Ishikawa (cell line): ENCODE measurements at regions not wholly inside any gene's neighbourhood (a gene's known extent, or its start where the extent isn't known, plus 50 kb on each side); places are given as distances from the start of the nearest gene placed in this dataset.
A peak's percentile ranks its signal among the peaks of the same experiment; 100 is the strongest.

Experiments used
- CEBPB ChIP-seq: IDR thresholded peaks from 2 replicates; pipeline ENCODE4 v1.6.1; 2012
- CREB1 ChIP-seq: IDR thresholded peaks from 2 replicates; pipeline ENCODE4 v1.6.1; 2012; ENCODE audit warnings: low read depth
- EGR1 ChIP-seq: IDR thresholded peaks from 2 replicates; pipeline ENCODE4 v1.6.1; 2012
- EP300 ChIP-seq: IDR thresholded peaks from 2 replicates; pipeline ENCODE4 v1.6.1; 2012; ENCODE audit warnings: borderline replicate concordance
- FOXM1 ChIP-seq: IDR thresholded peaks from 2 replicates; pipeline ENCODE4 v1.6.1; 2012; ENCODE audit warnings: low read depth, borderline replicate concordance
- NFIC ChIP-seq: IDR thresholded peaks from 2 replicates; pipeline ENCODE4 v1.6.1; 2012
- RAD21 ChIP-seq: IDR thresholded peaks from 2 replicates; pipeline ENCODE4 v1.6.1; 2012; ENCODE audit warnings: low read depth
- TAF1 ChIP-seq: IDR thresholded peaks from 2 replicates; pipeline ENCODE4 v1.6.1; 2012; ENCODE audit warnings: low read depth, mild to moderate bottlenecking
- TCF12 ChIP-seq: IDR thresholded peaks from 2 replicates; pipeline ENCODE4 v1.6.1; 2012; ENCODE audit warnings: low read depth
- TEAD4 ChIP-seq: IDR thresholded peaks from 2 replicates; pipeline ENCODE4 v1.6.1; 2012
- YY1 ChIP-seq: IDR thresholded peaks from 2 replicates; pipeline ENCODE4 v1.6.1; 2012; ENCODE audit warnings: low read depth
- ZBTB7A ChIP-seq: IDR thresholded peaks from 2 replicates; pipeline ENCODE4 v1.6.1; 2012; ENCODE audit warnings: low read depth
- TF ChIP-seq, protein P1 (sequence below): IDR thresholded peaks from 2 replicates; pipeline ENCODE4 v1.6.1; 2012
- TF ChIP-seq, protein P2 (sequence below): IDR thresholded peaks from 2 replicates; pipeline ENCODE4 v1.6.1; 2012; ENCODE audit warnings: low read depth, mild to moderate bottlenecking
- TF ChIP-seq, protein P3 (sequence below): IDR thresholded peaks from 2 replicates; pipeline ENCODE4 v1.6.1; 2012

DNA sequence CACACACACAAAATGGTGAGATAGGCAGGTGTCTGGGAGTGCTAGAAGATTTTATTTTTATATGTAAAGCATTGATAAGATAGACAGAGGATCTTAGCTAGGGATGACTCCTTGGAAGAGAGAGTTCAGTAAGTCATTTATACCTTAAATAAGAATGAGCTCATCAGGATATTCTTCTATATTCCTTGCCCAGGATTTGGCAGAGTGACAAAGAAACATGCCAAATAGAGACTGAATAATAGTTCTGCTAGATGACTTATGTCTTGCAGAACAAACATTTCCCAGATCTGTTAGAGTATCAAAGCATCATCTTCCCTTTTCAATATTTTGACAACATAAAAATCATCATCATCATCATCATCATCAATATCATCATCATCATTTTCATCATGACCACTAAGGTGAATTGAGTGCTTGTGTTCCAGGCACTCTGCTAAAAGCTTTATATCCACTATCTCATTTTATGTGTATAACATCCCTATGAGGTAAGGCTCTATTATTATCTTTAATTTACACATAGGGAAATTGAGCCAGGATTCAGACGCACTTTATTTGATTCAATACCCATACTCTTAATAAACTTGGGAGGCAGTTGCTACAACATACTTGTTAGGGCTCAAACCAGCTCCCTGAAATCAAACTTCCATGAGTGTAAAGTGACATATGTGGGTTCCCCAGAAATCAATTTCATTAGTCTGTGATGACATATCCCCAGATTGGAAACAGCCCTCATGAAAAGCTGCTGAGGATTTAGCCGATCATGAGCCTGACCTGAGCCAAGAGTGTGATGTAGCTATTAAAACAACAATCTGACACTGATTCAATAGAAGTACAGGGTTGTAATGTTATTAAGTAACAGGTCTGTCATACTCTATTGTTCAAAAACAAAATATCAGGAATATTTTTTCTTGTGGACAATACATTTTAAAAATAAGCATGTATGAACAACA lies 176.3 kb upstream of the SEMA6A start:
- TF ChIP-seq YY1, result no peak

DNA sequence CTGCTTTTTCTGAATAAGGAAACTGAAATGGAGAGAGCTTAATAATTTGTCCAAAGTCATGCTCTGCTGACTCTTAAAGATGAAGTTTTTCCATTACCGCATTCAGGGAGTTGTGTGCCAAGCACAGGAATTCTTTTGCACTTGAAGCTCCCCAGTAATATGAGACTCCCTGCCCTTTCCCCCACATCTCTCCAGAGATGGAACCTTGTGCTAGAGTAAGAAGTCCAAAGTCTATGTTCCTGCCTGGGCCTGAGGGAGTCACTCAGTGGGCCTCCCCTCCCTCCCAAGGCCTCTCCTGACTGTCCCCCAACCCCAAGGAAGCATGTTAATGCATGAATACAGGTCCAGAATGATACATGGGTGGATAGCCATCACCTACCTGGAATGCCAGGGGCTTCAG lies 173.3 kb upstream of the SEMA6A start:
- TF ChIP-seq ZBTB7A (no peak), TCF12 (peak; percentile 73), TEAD4 (peak; percentile 68), RAD21 (peak; percentile 3; the same call in 1 of the 2 replicates), YY1 (no peak), EGR1 (no peak), CEBPB (no peak), TAF1 (no peak), EP300 (peak; percentile 68), CREB1 (no peak), NFIC (peak; percentile 86), FOXM1 (no peak)
- TF ChIP-seq, protein P1, sequence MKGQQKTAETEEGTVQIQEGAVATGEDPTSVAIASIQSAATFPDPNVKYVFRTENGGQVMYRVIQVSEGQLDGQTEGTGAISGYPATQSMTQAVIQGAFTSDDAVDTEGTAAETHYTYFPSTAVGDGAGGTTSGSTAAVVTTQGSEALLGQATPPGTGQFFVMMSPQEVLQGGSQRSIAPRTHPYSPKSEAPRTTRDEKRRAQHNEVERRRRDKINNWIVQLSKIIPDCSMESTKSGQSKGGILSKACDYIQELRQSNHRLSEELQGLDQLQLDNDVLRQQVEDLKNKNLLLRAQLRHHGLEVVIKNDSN, result no peak
- TF ChIP-seq, protein P2, sequence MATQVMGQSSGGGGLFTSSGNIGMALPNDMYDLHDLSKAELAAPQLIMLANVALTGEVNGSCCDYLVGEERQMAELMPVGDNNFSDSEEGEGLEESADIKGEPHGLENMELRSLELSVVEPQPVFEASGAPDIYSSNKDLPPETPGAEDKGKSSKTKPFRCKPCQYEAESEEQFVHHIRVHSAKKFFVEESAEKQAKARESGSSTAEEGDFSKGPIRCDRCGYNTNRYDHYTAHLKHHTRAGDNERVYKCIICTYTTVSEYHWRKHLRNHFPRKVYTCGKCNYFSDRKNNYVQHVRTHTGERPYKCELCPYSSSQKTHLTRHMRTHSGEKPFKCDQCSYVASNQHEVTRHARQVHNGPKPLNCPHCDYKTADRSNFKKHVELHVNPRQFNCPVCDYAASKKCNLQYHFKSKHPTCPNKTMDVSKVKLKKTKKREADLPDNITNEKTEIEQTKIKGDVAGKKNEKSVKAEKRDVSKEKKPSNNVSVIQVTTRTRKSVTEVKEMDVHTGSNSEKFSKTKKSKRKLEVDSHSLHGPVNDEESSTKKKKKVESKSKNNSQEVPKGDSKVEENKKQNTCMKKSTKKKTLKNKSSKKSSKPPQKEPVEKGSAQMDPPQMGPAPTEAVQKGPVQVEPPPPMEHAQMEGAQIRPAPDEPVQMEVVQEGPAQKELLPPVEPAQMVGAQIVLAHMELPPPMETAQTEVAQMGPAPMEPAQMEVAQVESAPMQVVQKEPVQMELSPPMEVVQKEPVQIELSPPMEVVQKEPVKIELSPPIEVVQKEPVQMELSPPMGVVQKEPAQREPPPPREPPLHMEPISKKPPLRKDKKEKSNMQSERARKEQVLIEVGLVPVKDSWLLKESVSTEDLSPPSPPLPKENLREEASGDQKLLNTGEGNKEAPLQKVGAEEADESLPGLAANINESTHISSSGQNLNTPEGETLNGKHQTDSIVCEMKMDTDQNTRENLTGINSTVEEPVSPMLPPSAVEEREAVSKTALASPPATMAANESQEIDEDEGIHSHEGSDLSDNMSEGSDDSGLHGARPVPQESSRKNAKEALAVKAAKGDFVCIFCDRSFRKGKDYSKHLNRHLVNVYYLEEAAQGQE, result no peak
- TF ChIP-seq, protein P3, sequence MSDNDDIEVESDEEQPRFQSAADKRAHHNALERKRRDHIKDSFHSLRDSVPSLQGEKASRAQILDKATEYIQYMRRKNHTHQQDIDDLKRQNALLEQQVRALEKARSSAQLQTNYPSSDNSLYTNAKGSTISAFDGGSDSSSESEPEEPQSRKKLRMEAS, result 0 out of 2 replicates have a peak, but pooled peaks have one; percentile 19

DNA sequence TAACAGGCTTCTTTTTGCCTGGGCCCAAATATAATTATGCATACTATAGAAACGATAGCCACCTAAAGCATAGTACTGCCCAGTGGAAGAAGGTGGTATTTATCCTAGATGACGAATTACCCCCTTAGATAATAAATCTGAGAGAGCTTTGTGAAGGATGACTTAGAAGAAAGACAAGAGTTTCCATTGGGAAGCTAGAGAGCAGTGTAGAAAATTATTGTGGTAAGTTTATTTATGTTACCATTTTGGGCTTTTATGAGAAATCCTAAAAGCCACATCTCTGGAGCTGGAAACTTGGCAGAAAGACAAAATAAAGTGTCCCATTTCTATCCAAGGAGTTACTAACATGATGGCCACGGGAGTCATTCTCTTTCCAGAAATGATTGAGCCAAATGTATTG lies 172.0 kb upstream of the SEMA6A start:
- no peak for TF ChIP-seq TCF12

DNA sequence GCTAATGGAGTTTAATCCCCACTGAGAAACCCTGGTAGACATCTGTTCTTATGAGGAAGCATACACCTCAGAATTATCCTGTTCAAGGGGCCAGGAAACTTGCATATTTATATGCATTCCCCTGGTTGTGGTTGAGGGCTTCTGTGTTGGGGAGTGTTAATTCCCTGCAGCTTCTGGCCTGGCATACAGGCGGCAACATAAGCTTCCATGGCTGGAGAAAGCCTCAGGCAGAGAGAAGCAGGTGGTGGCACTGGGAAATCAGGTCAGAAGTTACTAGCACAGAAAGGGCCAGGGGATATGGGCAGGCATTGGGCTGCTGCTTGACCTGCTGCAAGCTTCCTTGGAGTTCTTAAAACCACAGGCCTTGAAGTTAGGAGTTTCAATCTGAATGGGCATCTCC lies 166.1 kb upstream of the SEMA6A start:
- TF ChIP-seq TCF12 (no peak), NFIC (no peak), YY1 (no peak), ZBTB7A (no peak), EGR1 (no peak), TAF1 (no peak), CEBPB (no peak), RAD21 (no peak), FOXM1 (no peak), EP300 (no peak), CREB1 (no peak), TEAD4 (no peak)
- TF ChIP-seq, protein P2, result no peak
- TF ChIP-seq, protein P3, result no peak
- TF ChIP-seq, protein P1, result no peak

DNA sequence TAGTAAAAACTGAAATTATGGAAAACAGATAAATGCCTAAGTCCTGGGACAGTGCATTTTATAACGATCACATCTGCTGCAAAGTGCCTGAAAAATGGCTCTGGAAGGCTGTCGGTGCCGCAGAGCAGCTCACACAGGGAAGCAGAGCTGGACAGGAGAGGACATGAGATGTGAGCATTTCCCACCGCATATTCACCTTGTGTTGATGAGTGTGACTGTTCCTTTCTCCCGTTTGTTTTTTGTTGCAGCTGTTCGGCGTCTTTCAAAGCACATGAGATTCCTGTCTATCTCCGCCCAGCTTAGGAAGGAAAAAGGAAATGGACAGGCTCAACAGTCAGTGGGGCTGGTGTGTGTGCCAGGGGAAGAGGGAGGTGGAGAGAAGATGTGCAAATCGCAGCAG lies 164.9 kb upstream of the SEMA6A start:
- no peak for TF ChIP-seq TCF12
- TF ChIP-seq RAD21, result no peak
- TF ChIP-seq FOXM1, result no peak
- TF ChIP-seq, protein P1, result no peak
- no peak for TF ChIP-seq CREB1
- no peak for TF ChIP-seq NFIC
- TF ChIP-seq YY1, result no peak
- TF ChIP-seq, protein P3, result no peak
- no peak for TF ChIP-seq ZBTB7A
- TF ChIP-seq EP300, result no peak
- TF ChIP-seq CEBPB, result no peak
- TF ChIP-seq, protein P2, result no peak
- no peak for TF ChIP-seq TAF1
- TF ChIP-seq EGR1, result no peak
- no peak for TF ChIP-seq TEAD4
